ENCODE measurements at regions not wholly inside any gene's neighbourhood (a gene's known extent, or its start where the extent isn't known, plus 50 kb on each side); places are given as distances from the start of the nearest gene placed in this dataset.

GRCh38 chr6:164897523-164898235 is 411.7 kb downstream of the C6orf118 start:
- Mint-ChIP-seq H3K36me3 (no peaks in the 10 kb centered on the region), H3K4me1 (no peaks in the 10 kb centered on the region), H3K27ac (no peak overlapping the region), H3K9me3 (peaks cover 6% of the 10 kb centered on the region), H3K4me3 (no peak overlapping the region), H3K27me3 (peaks cover 1% of the 10 kb centered on the region)

GRCh38 chr6:164889980-164890379 is 419.4 kb downstream of the C6orf118 start:
- Mint-ChIP-seq H3K9me3 (peaks cover 4% of the 10 kb centered on the region), H3K36me3 (no peaks in the 10 kb centered on the region), H3K4me1 (no peaks in the 10 kb centered on the region), H3K4me3 (no peak overlapping the region), H3K27me3 (peaks cover 1% of the 10 kb centered on the region), H3K27ac (no peak overlapping the region)

- no peak overlapping the region for H3K4me3 Mint-ChIP-seq
- H3K27ac Mint-ChIP-seq, result no peak overlapping the region
- H3K27me3 Mint-ChIP-seq, result no peaks in the 10 kb centered on the region
- no peaks in the 10 kb centered on the region for H3K4me1 Mint-ChIP-seq
- peaks cover 4% of the 10 kb centered on the region for H3K9me3 Mint-ChIP-seq
- H3K36me3 Mint-ChIP-seq, result no peaks in the 10 kb centered on the region
These were observed 421.7 kb downstream of the C6orf118 start for GRCh38 chr6:164887660-164888059.

- Mint-ChIP-seq H3K27me3 (no peaks in the 10 kb centered on the region), H3K27ac (no peak overlapping the region), H3K4me3 (no peak overlapping the region), H3K9me3 (no peaks in the 10 kb centered on the region), H3K4me1 (no peaks in the 10 kb centered on the region), H3K36me3 (no peaks in the 10 kb centered on the region)
These were observed 427.2 kb downstream of the C6orf118 start for GRCh38 chr6:164882236-164882635.

GRCh38 chr6:164871783-164872182 is 437.6 kb downstream of the C6orf118 start:
- H3K4me3 Mint-ChIP-seq, result no peak overlapping the region
- H3K4me1 Mint-ChIP-seq, result no peaks in the 10 kb centered on the region
- H3K9me3 Mint-ChIP-seq, result peaks cover 5% of the 10 kb centered on the region
- no peaks in the 10 kb centered on the region for H3K36me3 Mint-ChIP-seq
- H3K27ac Mint-ChIP-seq, result no peak overlapping the region
- H3K27me3 Mint-ChIP-seq, result no peaks in the 10 kb centered on the region

- Mint-ChIP-seq H3K27ac (no peak overlapping the region), H3K9me3 (peaks cover 5% of the 10 kb centered on the region), H3K36me3 (no peaks in the 10 kb centered on the region)
These were observed 439.2 kb downstream of the C6orf118 start for GRCh38 chr6:164870164-164870563.

GRCh38 chr6:164861967-164862366 is 447.4 kb downstream of the C6orf118 start:
- no peaks in the 10 kb centered on the region for H3K27me3 Mint-ChIP-seq
- no peak overlapping the region for H3K4me3 Mint-ChIP-seq
- H3K4me1 Mint-ChIP-seq, result no peaks in the 10 kb centered on the region
- no peaks in the 10 kb centered on the region for H3K36me3 Mint-ChIP-seq
- H3K9me3 Mint-ChIP-seq, result no peaks in the 10 kb centered on the region
- H3K27ac Mint-ChIP-seq, result no peak overlapping the region

More at GRCh38 chr6:164870164-164870563, 439.2 kb downstream of the C6orf118 start:
- H3K4me1 Mint-ChIP-seq, result no peaks in the 10 kb centered on the region
- no peaks in the 10 kb centered on the region for H3K27me3 Mint-ChIP-seq
- H3K4me3 Mint-ChIP-seq, result no peak overlapping the region

GRCh38 chr6:164859816-164860215 is 449.6 kb downstream of the C6orf118 start:
- no peak overlapping the region for H3K4me3 Mint-ChIP-seq
- no peaks in the 10 kb centered on the region for H3K36me3 Mint-ChIP-seq
- no peaks in the 10 kb centered on the region for H3K9me3 Mint-ChIP-seq
- no peaks in the 10 kb centered on the region for H3K27me3 Mint-ChIP-seq
- no peaks in the 10 kb centered on the region for H3K4me1 Mint-ChIP-seq
- H3K27ac Mint-ChIP-seq, result no peak overlapping the region

- no peak overlapping the region for H3K27ac Mint-ChIP-seq
- no peaks in the 10 kb centered on the region for H3K4me1 Mint-ChIP-seq
- H3K4me3 Mint-ChIP-seq, result no peak overlapping the region
- H3K36me3 Mint-ChIP-seq, result no peaks in the 10 kb centered on the region
- H3K27me3 Mint-ChIP-seq, result no peaks in the 10 kb centered on the region
- H3K9me3 Mint-ChIP-seq, result no peaks in the 10 kb centered on the region
These were observed 453.3 kb downstream of the C6orf118 start for GRCh38 chr6:164856138-164856537.

- no peaks in the 10 kb centered on the region for H3K4me1 Mint-ChIP-seq
- H3K27ac Mint-ChIP-seq, result no peak overlapping the region
- H3K27me3 Mint-ChIP-seq, result no peaks in the 10 kb centered on the region
- H3K4me3 Mint-ChIP-seq, result no peak overlapping the region
- no peaks in the 10 kb centered on the region for H3K36me3 Mint-ChIP-seq
- no peaks in the 10 kb centered on the region for H3K9me3 Mint-ChIP-seq
These were observed 454.1 kb downstream of the C6orf118 start for GRCh38 chr6:164855281-164855680.

- no peak overlapping the region for H3K27ac Mint-ChIP-seq
- no peak overlapping the region for H3K4me3 Mint-ChIP-seq
- H3K9me3 Mint-ChIP-seq, result no peaks in the 10 kb centered on the region
- H3K4me1 Mint-ChIP-seq, result no peaks in the 10 kb centered on the region
- no peaks in the 10 kb centered on the region for H3K27me3 Mint-ChIP-seq
- no peaks in the 10 kb centered on the region for H3K36me3 Mint-ChIP-seq
These were observed 454.9 kb downstream of the C6orf118 start for GRCh38 chr6:164854526-164854925.

GRCh38 chr6:164845773-164846172 is 463.6 kb downstream of the C6orf118 start:
- Mint-ChIP-seq H3K4me1 (no peaks in the 10 kb centered on the region), H3K27me3 (no peaks in the 10 kb centered on the region), H3K4me3 (no peak overlapping the region), H3K36me3 (no peaks in the 10 kb centered on the region), H3K9me3 (peaks cover 5% of the 10 kb centered on the region), H3K27ac (no peak overlapping the region)

- Mint-ChIP-seq H3K36me3 (no peaks in the 10 kb centered on the region), H3K9me3 (peaks cover 2% of the 10 kb centered on the region), H3K27me3 (no peaks in the 10 kb centered on the region), H3K4me3 (no peak overlapping the region), H3K27ac (no peak overlapping the region), H3K4me1 (no peaks in the 10 kb centered on the region)
These were observed 467.3 kb downstream of the C6orf118 start for GRCh38 chr6:164842085-164842484.

- Mint-ChIP-seq H3K4me1 (no peaks in the 10 kb centered on the region), H3K9me3 (peaks cover 4% of the 10 kb centered on the region), H3K36me3 (no peaks in the 10 kb centered on the region), H3K27ac (no peak overlapping the region), H3K4me3 (no peak overlapping the region), H3K27me3 (no peaks in the 10 kb centered on the region)
These were observed 471.3 kb downstream of the C6orf118 start for GRCh38 chr6:164838068-164838615.

GRCh38 chr6:164836486-164836885 is 472.9 kb downstream of the C6orf118 start:
- Mint-ChIP-seq H3K4me1 (no peaks in the 10 kb centered on the region), H3K27me3 (no peaks in the 10 kb centered on the region), H3K9me3 (peaks cover 4% of the 10 kb centered on the region), H3K4me3 (no peak overlapping the region), H3K36me3 (no peaks in the 10 kb centered on the region), H3K27ac (no peak overlapping the region)

- Mint-ChIP-seq H3K9me3 (peaks cover 4% of the 10 kb centered on the region), H3K27ac (no peak overlapping the region), H3K27me3 (no peaks in the 10 kb centered on the region), H3K4me1 (no peaks in the 10 kb centered on the region), H3K4me3 (no peak overlapping the region), H3K36me3 (no peaks in the 10 kb centered on the region)
These were observed 477.0 kb downstream of the C6orf118 start for GRCh38 chr6:164832410-164832809.

- Mint-ChIP-seq H3K9me3 (peaks cover 2% of the 10 kb centered on the region), H3K36me3 (no peaks in the 10 kb centered on the region), H3K27me3 (no peaks in the 10 kb centered on the region), H3K4me3 (no peak overlapping the region), H3K27ac (no peak overlapping the region), H3K4me1 (no peaks in the 10 kb centered on the region)
These were observed 481.9 kb downstream of the C6orf118 start for GRCh38 chr6:164827537-164827936.
